Activated CD8-positive, alpha-beta T cell treated with anti-CD3 and anti-CD28 coated beads for 36 hours (primary cell): ENCODE measurements at regions not wholly inside any gene's neighbourhood (a gene's known extent, or its start where the extent isn't known, plus 50 kb on each side); places are given as distances from the start of the nearest gene placed in this dataset.

Source experiments
- ATAC-seq: fragments of 200-7000 bp; cut with Tn5 transposase; one replicate; pipeline ENCODE4 v1.10.0; 2021; ENCODE audit warnings: mild to moderate bottlenecking, moderate library complexity
- CTCF ChIA-PET: fragments of 350-600 bp; sonication (Branson Sonifier 250); formaldehyde crosslinking; loops from one replicate; lab custom pipeline; 2021; ENCODE audit warnings: antibody characterized with exemption; lab: Charles Lee
- POLR2A ChIA-PET: fragments of 350-600 bp; sonication (Branson Sonifier 250); formaldehyde crosslinking; loops from one replicate; lab custom pipeline; 2021; ENCODE audit warnings: antibody characterized with exemption; lab: Charles Lee
- DNase-seq: peaks from one replicate; pipeline ENCODE4 v3.0.0-alpha.2; 2020
- H3K27ac Mint-ChIP-seq: one replicate; pipeline ENCODE4 v1.8.0; 2021; ENCODE audit warnings: mild to moderate bottlenecking, mixed read lengths
- H3K27me3 Mint-ChIP-seq: one replicate; pipeline ENCODE4 v1.8.0; 2021; ENCODE audit warnings: mixed read lengths
- H3K36me3 Mint-ChIP-seq: one replicate; pipeline ENCODE4 v1.8.0; 2021; ENCODE audit warnings: low read depth, mixed read lengths
- H3K4me1 Mint-ChIP-seq: one replicate; pipeline ENCODE4 v1.8.0; 2021; ENCODE audit warnings: low read depth, mixed read lengths
- H3K4me3 Mint-ChIP-seq: one replicate; pipeline ENCODE4 v1.8.0; 2021; ENCODE audit warnings: mild to moderate bottlenecking, moderate library complexity, mixed read lengths
- H3K9me3 Mint-ChIP-seq: one replicate; pipeline ENCODE4 v1.8.0; 2021; ENCODE audit warnings: mixed read lengths
- CTCF ChIP-seq: fragments of 200-600 bp; IDR thresholded peaks from one replicate; pipeline ENCODE4 v1.8.0; 2022; ENCODE audit warnings: antibody characterized with exemption, mild to moderate bottlenecking
- intact Hi-C: fragments of 100-400 bp; cut with micrococcal nuclease; formaldehyde crosslinking; loops from one replicate; pipeline ENCODE4 v1.10.0; 2022

DNA sequence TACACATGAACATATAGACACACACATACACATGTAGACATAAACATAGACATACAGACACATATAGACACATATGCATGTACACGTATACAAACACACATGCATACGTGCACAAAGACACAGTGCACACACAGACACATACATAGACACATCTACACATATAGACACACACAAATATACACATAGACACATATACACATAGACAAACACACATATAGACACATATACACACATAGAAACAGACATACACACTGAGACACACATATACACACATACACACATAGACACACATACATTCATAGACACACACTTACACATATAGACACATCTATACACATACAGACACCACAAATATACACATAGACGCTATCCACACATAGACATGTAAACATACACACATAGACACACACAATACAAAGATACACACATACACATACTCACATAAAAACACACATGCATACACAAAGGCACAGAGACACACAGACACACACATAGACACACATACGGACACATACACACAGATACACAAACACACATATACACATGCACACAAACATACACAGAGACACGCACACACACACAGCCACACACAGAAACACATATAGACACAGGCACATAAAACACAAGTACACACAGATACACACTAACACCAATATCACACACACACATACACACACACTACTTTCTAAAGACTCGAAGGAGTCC is 254.0 kb downstream of the TSHZ3 start:
- POLR2A ChIA-PET, result no interaction called here
- H3K27me3 Mint-ChIP-seq, result peaks cover 10% of the 10 kb centered on the region
- no peak overlapping the region for H3K4me3 Mint-ChIP-seq
- no peak for DNase-seq
- no peak overlapping the region for H3K27ac Mint-ChIP-seq
- no peak for TF ChIP-seq CTCF
- H3K9me3 Mint-ChIP-seq, result no peaks in the 10 kb centered on the region
- intact Hi-C loops, result no loop called here
- H3K36me3 Mint-ChIP-seq, result no peaks in the 10 kb centered on the region
- CTCF ChIA-PET, result no interaction called here
- ATAC-seq, result no peak
- H3K4me1 Mint-ChIP-seq, result no peaks in the 10 kb centered on the region

GRCh38 chr19:31092274-31092673 is 257.0 kb downstream of the TSHZ3 start:
- no peak overlapping the region for H3K27ac Mint-ChIP-seq
- no peaks in the 10 kb centered on the region for H3K9me3 Mint-ChIP-seq
- DNase-seq (no peak), ATAC-seq (no peak)
- CTCF ChIA-PET, result interaction anchor here (1.2 kb wide), 1 partner anchor 292 kb away, joined by 4 read pairs; no protein-coding TSS in a partner anchor
- TF ChIP-seq CTCF, result no peak
- H3K36me3 Mint-ChIP-seq, result no peaks in the 10 kb centered on the region
- no peak overlapping the region for H3K4me3 Mint-ChIP-seq
- intact Hi-C loops, result no loop called here
- H3K27me3 Mint-ChIP-seq, result peaks cover 10% of the 10 kb centered on the region
- no peaks in the 10 kb centered on the region for H3K4me1 Mint-ChIP-seq
- POLR2A ChIA-PET, result no interaction called here

DNA sequence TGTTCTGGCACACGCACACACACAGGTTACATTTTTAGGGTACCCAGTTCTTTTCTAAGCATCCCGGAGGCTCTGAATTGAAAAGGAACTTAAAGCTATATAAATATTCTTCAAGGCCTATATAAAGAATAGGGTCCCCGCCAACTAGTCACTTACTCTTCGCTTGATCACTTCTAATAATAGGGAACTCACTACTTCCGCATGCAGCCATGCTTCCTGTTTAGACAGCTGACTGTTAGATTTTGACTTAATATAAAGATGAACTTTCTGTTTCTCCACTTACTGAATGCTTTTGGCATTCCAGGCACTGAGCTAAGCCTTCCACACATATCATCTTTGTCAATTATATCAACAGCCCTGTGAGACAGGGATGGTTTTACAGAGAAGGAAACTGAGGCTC is 259.6 kb downstream of the TSHZ3 start:
- DNase-seq (no peak), ATAC-seq (no peak)
- CTCF ChIA-PET, result no interaction called here
- no peak for TF ChIP-seq CTCF
- POLR2A ChIA-PET, result no interaction called here
- H3K36me3 Mint-ChIP-seq, result no peaks in the 10 kb centered on the region
- no peaks in the 10 kb centered on the region for H3K9me3 Mint-ChIP-seq
- peaks cover 8% of the 10 kb centered on the region for H3K27me3 Mint-ChIP-seq
- intact Hi-C loops, result no loop called here
- H3K27ac Mint-ChIP-seq, result no peak overlapping the region
- no peak overlapping the region for H3K4me3 Mint-ChIP-seq
- H3K4me1 Mint-ChIP-seq, result no peaks in the 10 kb centered on the region

DNA sequence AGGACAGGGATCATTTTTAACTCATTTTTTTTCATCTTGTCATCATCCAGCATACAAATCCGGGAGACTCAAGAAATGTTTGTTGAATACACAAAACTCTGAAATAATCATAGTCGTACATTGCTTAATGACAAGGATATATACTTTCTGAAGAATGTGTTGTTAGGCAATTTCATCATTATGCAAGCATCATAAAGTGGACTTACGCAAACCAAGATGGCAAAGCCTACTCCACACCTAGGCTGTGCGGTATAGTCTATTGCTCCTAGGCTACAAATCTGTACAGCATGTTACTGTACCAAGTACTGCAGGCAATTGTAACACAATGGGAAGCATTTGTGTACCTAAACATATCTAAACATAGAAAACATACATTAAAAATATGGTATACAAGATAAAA is 264.1 kb downstream of the TSHZ3 start:
- Mint-ChIP-seq H3K9me3 (no peaks in the 10 kb centered on the region), H3K27me3 (peaks cover 2% of the 10 kb centered on the region), H3K27ac (no peak overlapping the region), H3K4me1 (no peaks in the 10 kb centered on the region), H3K36me3 (no peaks in the 10 kb centered on the region), H3K4me3 (no peak overlapping the region)
- no peak for ATAC-seq
- ChIA-PET POLR2A (no interaction called here), CTCF (no interaction called here)
- intact Hi-C loops, result no loop called here
- no peak for DNase-seq
- TF ChIP-seq CTCF, result no peak

DNA sequence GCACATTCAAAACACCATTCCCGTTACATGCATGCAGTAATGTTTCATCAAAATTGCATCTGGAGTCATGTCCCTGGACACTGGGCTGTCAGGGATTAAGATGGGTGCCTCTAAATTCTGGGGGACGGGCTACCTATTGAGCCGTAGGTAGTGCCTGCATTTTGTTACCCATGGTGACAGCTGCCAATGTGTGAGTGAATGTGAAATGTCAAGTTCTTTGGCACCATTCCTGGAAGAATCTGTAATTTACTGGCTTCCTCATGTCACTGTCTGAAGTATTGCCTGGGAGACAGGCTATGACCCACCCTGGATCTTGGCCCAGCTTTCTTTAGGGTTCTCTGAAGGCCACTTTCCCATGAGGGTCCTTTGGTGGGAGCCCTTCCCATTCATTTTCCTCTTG is 266.1 kb downstream of the TSHZ3 start:
- H3K27ac Mint-ChIP-seq, result no peak overlapping the region
- intact Hi-C loops, result no loop called here
- no peaks in the 10 kb centered on the region for H3K4me1 Mint-ChIP-seq
- no peak for ATAC-seq
- ChIA-PET POLR2A (no interaction called here), CTCF (no interaction called here)
- no peaks in the 10 kb centered on the region for H3K36me3 Mint-ChIP-seq
- TF ChIP-seq CTCF, result no peak
- H3K4me3 Mint-ChIP-seq, result no peak overlapping the region
- no peaks in the 10 kb centered on the region for H3K9me3 Mint-ChIP-seq
- DNase-seq, result no peak
- H3K27me3 Mint-ChIP-seq, result peaks cover 6% of the 10 kb centered on the region
